GM12878 (cell line): ENCODE measurements at regions not wholly inside any gene's neighbourhood (a gene's known extent, or its start where the extent isn't known, plus 50 kb on each side); places are given as distances from the start of the nearest gene placed in this dataset.
A peak's percentile ranks its signal among the peaks of the same experiment; 100 is the strongest.

Experiments
- ATAC-seq: fragments of 200-7000 bp; cut with Tn5 transposase; 3 replicates; pipeline ENCODE4 v1.9.1; 2020; ENCODE audit warnings: mild to moderate bottlenecking, moderate library complexity
- BruUV-seq: library from RNA; stranded (reverse); fragments of 400-500 nt; replicated peaks from 2 replicates; lab custom pipeline; 2021; lab: Mats Ljungman, UMichigan
- CTCF ChIA-PET: fragments of 300-600 bp; sonication (Branson Sonifier 250); formaldehyde crosslinking; extraction: SDS; loops from one replicate; lab custom pipeline; 2021; ENCODE audit warnings: inconsistent platforms; lab: Yijun Ruan, JAX
- POLR2A ChIA-PET: fragments of 350-600 bp; formaldehyde crosslinking; extraction: SDS; loops from one replicate; lab custom pipeline; 2021; ENCODE audit warnings: inconsistent platforms; lab: Charles Lee
- RAD21 ChIA-PET: fragments of 300-600 bp; sonication (Branson Sonifier 250); formaldehyde crosslinking; loops from one replicate; lab custom pipeline; 2023; ENCODE audit warnings: antibody characterized with exemption; ENCODE audit not compliant: unreplicated experiment; lab: Charles Lee
- SMC1A ChIA-PET: fragments of 300-600 bp; sonication (Branson Sonifier 250); formaldehyde crosslinking; loops from one replicate; lab custom pipeline; 2023; ENCODE audit not compliant: unreplicated experiment, uncharacterized antibody; lab: Charles Lee
- DNase-seq: peaks from one replicate; pipeline ENCODE4 v3.0.0-alpha.2; 2011; ENCODE audit warnings: low read depth, low spot score
- FAIRE-seq: peaks from 3 replicates; lab custom pipeline; 2011; peaks lifted over from hg19 to GRCh38; lab: Jason Lieb, UNC
- H2AFZ ChIP-seq: 2 replicates; pipeline ENCODE4 v1.6.0; 2011; ENCODE audit warnings: low read depth, low read length, control low read depth; ENCODE audit not compliant: control insufficient read depth
- H3K27ac ChIP-seq: 2 replicates; pipeline ENCODE4 v1.5.1; 2011; ENCODE audit warnings: control low read depth; ENCODE audit not compliant: control insufficient read depth, insufficient read depth
- H3K27me3 ChIP-seq, 2 experiments: replicated peaks in 1 of 2; 2 replicates each; pipeline versions ENCODE4 v1.6.0 to v1.6.1; 2011; ENCODE audit warnings: low read length in 1 of 2; ENCODE audit not compliant: control insufficient read depth in 2 of 2, insufficient read depth in 2 of 2
- H3K36me3 ChIP-seq, 2 experiments: 2 replicates each; pipeline ENCODE4 v1.5.1; 2011; ENCODE audit warnings: low read length in 1 of 2; ENCODE audit not compliant: control insufficient read depth in 2 of 2, insufficient read depth in 2 of 2
- H3K4me1 ChIP-seq: 2 replicates; pipeline ENCODE4 v1.6.1; 2011; ENCODE audit warnings: mild to moderate bottlenecking, low read length, moderate library complexity, mixed read lengths; ENCODE audit not compliant: control insufficient read depth, insufficient read depth
- H3K4me2 ChIP-seq: 2 replicates; pipeline ENCODE4 v1.6.0; 2011; ENCODE audit warnings: control low read depth; ENCODE audit not compliant: control insufficient read depth, insufficient read depth
- H3K4me3 ChIP-seq: fragments of 200-600 bp; sonication (generic); 2 replicates; pipeline ENCODE4 v1.5.1; 2016
- H3K79me2 ChIP-seq: 2 replicates; pipeline ENCODE4 v1.6.0; 2011; ENCODE audit warnings: low read length; ENCODE audit not compliant: control insufficient read depth, insufficient read depth
- H3K9ac ChIP-seq: 2 replicates; pipeline ENCODE4 v1.8.0; 2011; ENCODE audit warnings: low read length, control low read depth, mixed read lengths; ENCODE audit not compliant: control insufficient read depth, insufficient read depth
- H3K9me3 ChIP-seq: replicated peaks from 3 replicates; pipeline ENCODE4 v1.5.1; 2011; ENCODE audit warnings: mild to moderate bottlenecking, low read length; ENCODE audit not compliant: control insufficient read depth, insufficient read depth
- H4K20me1 ChIP-seq: 2 replicates; pipeline ENCODE4 v1.6.0; 2011; ENCODE audit not compliant: control insufficient read depth, insufficient read depth
- BCLAF1 ChIP-seq: fragments of 450-650 bp; IDR thresholded peaks from 2 replicates; pipeline ENCODE4 v1.6.1; 2017; ENCODE audit warnings: antibody characterized with exemption, mild to moderate bottlenecking, moderate library complexity
- NBN ChIP-seq: fragments of 450-650 bp; IDR thresholded peaks from 2 replicates; pipeline ENCODE4 v1.6.1; 2016
- POLR2AphosphoS5 ChIP-seq: IDR thresholded peaks from 2 replicates; pipeline ENCODE4 v1.6.1; 2011; ENCODE audit warnings: mild to moderate bottlenecking, low read length, inconsistent platforms
- RUNX3 ChIP-seq: IDR thresholded peaks from 2 replicates; pipeline ENCODE4 v1.6.1; 2012; ENCODE audit warnings: low read length, inconsistent platforms
- SMC3 ChIP-seq: IDR thresholded peaks from 2 replicates; pipeline ENCODE4 v1.6.1; 2011; ENCODE audit warnings: low read length, improper control_type of control experiment, borderline replicate concordance
- STAT1 ChIP-seq: fragments of 450-650 bp; conservative IDR thresholded peaks from 2 replicates; pipeline ENCODE4 v1.6.1; 2014; ENCODE audit warnings: antibody characterized with exemption, mild to moderate bottlenecking
- ZNF384 ChIP-seq: IDR thresholded peaks from 2 replicates; pipeline ENCODE4 v1.6.1; 2012; ENCODE audit warnings: low read depth, mild to moderate bottlenecking, low read length, improper control_type of control experiment, borderline replicate concordance
- WGBS: methylation state at CpG from one replicate; pipeline ENCODE4 v1.1.6; 2016; ENCODE audit warnings: low lambda C conversion rate; ENCODE audit not compliant: insufficient replicate concordance, insufficient coverage; ENCODE audit errors: missing lambda C conversion rate; 5-methylcytosine and 5-hydroxymethylcytosine counted together
- in situ Hi-C: fragments of 300-500 bp; cut with MboI; formaldehyde crosslinking; loops from 9 replicates; pipeline ENCODE4 v1.14.3; 2018; ENCODE audit warnings: mixed read lengths
- intact Hi-C: fragments of 100-400 bp; cut with micrococcal nuclease; formaldehyde crosslinking; loops from one replicate; pipeline ENCODE4 v1.14.2; 2022; ENCODE audit not compliant: unreplicated experiment

GRCh38 chr5:56479696-56480077 is 246.6 kb upstream of the ANKRD55 start:
- DNase-seq = peak; percentile 30
- Histone ChIP-seq H3K36me3 (no peaks in the 10 kb centered on the region), H3K27ac (no peak overlapping the region), H3K4me2 (peak overlapping the region; percentile 99), H2AFZ (peak overlapping the region; percentile 73; the same call in 1 of the 2 replicates), H3K9me3 (no peaks in the 10 kb centered on the region; the same call in 1 of the 3 replicates), H3K79me2 (no peaks in the 10 kb centered on the region), H4K20me1 (no peaks in the 10 kb centered on the region), H3K27me3 (no peaks in the 10 kb centered on the region), H3K9ac (no peak overlapping the region), H3K4me1 (peaks cover 24% of the 10 kb centered on the region), H3K4me3 (peak overlapping the region; percentile 87; the same call in 1 of the 2 replicates)
- 7% methylated on average over 9 of the region's 9 CpGs for WGBS
- POLR2A ChIA-PET = interaction anchor here (0.5 to 1.5 kb wide), 2 partner anchors 65 to 974 kb away, joined by 3 to 4 read pairs; no protein-coding TSS in a partner anchor
- in situ Hi-C loops (loop anchor here (5.0 kb wide), 1 partner anchor 358 kb away; no protein-coding TSS in a partner anchor), intact Hi-C loops (loop anchor here (1.0 to 5.0 kb wide), 5 partner anchors 65 to 358 kb away; no protein-coding TSS in a partner anchor)
- TSS peak; percentile 77 for BruUV-seq
- peak; percentile 72 for TF ChIP-seq RUNX3
- TF ChIP-seq POLR2AphosphoS5 = no peak
- peak; percentile 35 for FAIRE-seq
- RAD21 ChIA-PET = interaction anchor here (0.6 to 3.0 kb wide), 14 partner anchors 34 to 358 kb away, joined by 3 to 24 read pairs (median 4); no protein-coding TSS in a partner anchor
- SMC1A ChIA-PET = interaction anchor here (0.7 to 3.8 kb wide), 22 partner anchors 10 to 470 kb away, joined by 3 to 25 read pairs (median 3); no protein-coding TSS in a partner anchor
- ATAC-seq = peak; percentile 53
- CTCF ChIA-PET = interaction anchor here (0.6 to 5.5 kb wide), 9 partner anchors 10 to 361 kb away, joined by 3 to 29 read pairs (median 3); no protein-coding TSS in a partner anchor

DNA sequence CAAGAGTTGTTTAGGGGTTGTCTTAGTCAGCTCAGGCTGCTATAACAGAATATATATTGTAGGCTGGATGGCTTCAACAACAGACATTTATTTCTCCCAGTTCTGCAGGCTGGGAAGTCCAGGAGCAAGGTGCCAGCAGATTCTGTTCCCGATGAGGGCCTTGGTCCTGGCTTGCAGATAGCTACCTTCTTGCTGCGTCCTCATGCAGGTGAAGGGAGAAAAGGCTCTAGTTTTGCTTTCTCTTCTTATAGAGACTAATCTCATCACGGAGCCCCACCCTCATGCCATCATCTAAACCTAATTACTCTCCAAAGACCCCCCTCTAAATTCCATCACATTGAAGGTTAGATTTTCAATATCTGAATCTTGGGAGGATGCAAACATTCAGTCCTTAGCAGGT is 246.0 kb upstream of the ANKRD55 start:
- FAIRE-seq (no peak), ATAC-seq (no peak), DNase-seq (no peak)
- ChIA-PET CTCF (interaction anchor here (0.6 to 5.5 kb wide), 6 partner anchors 9 to 361 kb away, joined by 3 to 29 read pairs (median 9); no protein-coding TSS in a partner anchor), SMC1A (interaction anchor here (0.8 to 3.8 kb wide), 11 partner anchors 9 to 544 kb away, joined by 3 to 25 read pairs (median 6); no protein-coding TSS in a partner anchor), POLR2A (interaction anchor here (1.5 kb wide), 1 partner anchor 65 kb away, joined by 3 read pairs; no protein-coding TSS in a partner anchor), RAD21 (interaction anchor here (0.6 to 3.0 kb wide), 10 partner anchors 34 to 359 kb away, joined by 3 to 24 read pairs (median 6); no protein-coding TSS in a partner anchor)
- intact Hi-C loops (loop anchor here (1.0 kb wide), 1 partner anchor 337 kb away; no protein-coding TSS in a partner anchor), in situ Hi-C loops (no loop called here)
- Histone ChIP-seq H3K4me2 (peak overlapping the region; percentile 99), H2AFZ (no peak overlapping the region), H4K20me1 (no peaks in the 10 kb centered on the region), H3K4me1 (peaks cover 24% of the 10 kb centered on the region), H3K79me2 (no peaks in the 10 kb centered on the region), H3K9me3 (no peaks in the 10 kb centered on the region; the same call in 1 of the 3 replicates), H3K27me3 (no peaks in the 10 kb centered on the region), H3K9ac (no peak overlapping the region), H3K4me3 (0 out of 2 replicates have a peak overlapping the region, but pooled peaks have one; percentile 87), H3K36me3 (no peaks in the 10 kb centered on the region), H3K27ac (no peak overlapping the region)
- BruUV-seq = no TSS peak
- 0% methylated on average over 3 of the region's 3 CpGs for WGBS
- no peak for TF ChIP-seq NBN
- TF ChIP-seq STAT1 = no peak
- TF ChIP-seq ZNF384 = no peak
- TF ChIP-seq SMC3 = no peak
- TF ChIP-seq BCLAF1 = no peak
